ENCODE measurements at regions not wholly inside any gene's neighbourhood (a gene's known extent, or its start where the extent isn't known, plus 50 kb on each side); places are given as distances from the start of the nearest gene placed in this dataset.

DNA sequence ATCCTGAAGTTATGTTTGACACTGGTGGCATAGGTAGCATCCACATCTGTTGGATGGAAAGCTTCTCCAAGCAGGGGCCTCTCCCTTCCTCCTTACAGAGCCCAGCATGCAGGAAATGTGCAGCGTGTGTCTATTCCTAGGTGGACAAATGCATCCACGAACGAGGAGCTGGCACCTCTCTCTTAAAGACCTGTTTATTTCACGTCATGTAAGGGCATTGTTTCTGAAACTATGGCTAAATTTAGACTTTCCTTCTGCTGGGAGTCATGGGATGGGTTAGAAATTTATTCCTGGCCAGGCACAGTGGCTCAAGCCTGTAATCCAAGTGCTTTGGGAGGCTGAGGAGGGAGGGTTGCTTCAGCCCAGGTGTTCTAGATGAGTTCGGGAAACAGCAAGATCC is 208.4 kb upstream of the SVIL start:
- Histone ChIP-seq H3K9me2 (replicated peaks; ENCODE audit: low read depth, low read length) (no peaks in the 10 kb centered on the region), H2AFZ (ENCODE audit: low read length) (no peak overlapping the region), H3K9ac (ENCODE audit: low read depth, low read length, poor library complexity, severe bottlenecking) (no peak overlapping the region), H3K79me2 (ENCODE audit: insufficient read depth, low read length) (no peaks in the 10 kb centered on the region), H3F3A (ENCODE audit: low read depth) (no peaks in the 10 kb centered on the region), H3K4me2 (ENCODE audit: low read depth, low read length, poor library complexity, severe bottlenecking) (no peak overlapping the region), H3K9me3 (ENCODE audit: insufficient read depth, low read depth, low read length) (no peaks in the 10 kb centered on the region), H4K20me1 (ENCODE audit: insufficient read depth, low read length, poor library complexity, severe bottlenecking) (no peaks in the 10 kb centered on the region), H3K27me3 (ENCODE audit: insufficient read depth, low read length, poor library complexity, severe bottlenecking) (no peaks in the 10 kb centered on the region), H3K4me3 (ENCODE audit: low read length, poor library complexity, severe bottlenecking) (no peak overlapping the region), H3K4me1 (ENCODE audit: insufficient read depth, low read length, poor library complexity, severe bottlenecking) (no peaks in the 10 kb centered on the region), H3K36me3 (ENCODE audit: insufficient read depth, low read length) (no peaks in the 10 kb centered on the region)
- no peak for TF ChIP-seq EZH2phosphoT487 (IDR thresholded peaks at IDR 0.05; ENCODE audit: borderline replicate concordance)
- TF ChIP-seq, protein P1, sequence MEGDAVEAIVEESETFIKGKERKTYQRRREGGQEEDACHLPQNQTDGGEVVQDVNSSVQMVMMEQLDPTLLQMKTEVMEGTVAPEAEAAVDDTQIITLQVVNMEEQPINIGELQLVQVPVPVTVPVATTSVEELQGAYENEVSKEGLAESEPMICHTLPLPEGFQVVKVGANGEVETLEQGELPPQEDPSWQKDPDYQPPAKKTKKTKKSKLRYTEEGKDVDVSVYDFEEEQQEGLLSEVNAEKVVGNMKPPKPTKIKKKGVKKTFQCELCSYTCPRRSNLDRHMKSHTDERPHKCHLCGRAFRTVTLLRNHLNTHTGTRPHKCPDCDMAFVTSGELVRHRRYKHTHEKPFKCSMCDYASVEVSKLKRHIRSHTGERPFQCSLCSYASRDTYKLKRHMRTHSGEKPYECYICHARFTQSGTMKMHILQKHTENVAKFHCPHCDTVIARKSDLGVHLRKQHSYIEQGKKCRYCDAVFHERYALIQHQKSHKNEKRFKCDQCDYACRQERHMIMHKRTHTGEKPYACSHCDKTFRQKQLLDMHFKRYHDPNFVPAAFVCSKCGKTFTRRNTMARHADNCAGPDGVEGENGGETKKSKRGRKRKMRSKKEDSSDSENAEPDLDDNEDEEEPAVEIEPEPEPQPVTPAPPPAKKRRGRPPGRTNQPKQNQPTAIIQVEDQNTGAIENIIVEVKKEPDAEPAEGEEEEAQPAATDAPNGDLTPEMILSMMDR (conservative IDR thresholded peaks at IDR 0.05; ENCODE audit: low read length) = no peak

DNA sequence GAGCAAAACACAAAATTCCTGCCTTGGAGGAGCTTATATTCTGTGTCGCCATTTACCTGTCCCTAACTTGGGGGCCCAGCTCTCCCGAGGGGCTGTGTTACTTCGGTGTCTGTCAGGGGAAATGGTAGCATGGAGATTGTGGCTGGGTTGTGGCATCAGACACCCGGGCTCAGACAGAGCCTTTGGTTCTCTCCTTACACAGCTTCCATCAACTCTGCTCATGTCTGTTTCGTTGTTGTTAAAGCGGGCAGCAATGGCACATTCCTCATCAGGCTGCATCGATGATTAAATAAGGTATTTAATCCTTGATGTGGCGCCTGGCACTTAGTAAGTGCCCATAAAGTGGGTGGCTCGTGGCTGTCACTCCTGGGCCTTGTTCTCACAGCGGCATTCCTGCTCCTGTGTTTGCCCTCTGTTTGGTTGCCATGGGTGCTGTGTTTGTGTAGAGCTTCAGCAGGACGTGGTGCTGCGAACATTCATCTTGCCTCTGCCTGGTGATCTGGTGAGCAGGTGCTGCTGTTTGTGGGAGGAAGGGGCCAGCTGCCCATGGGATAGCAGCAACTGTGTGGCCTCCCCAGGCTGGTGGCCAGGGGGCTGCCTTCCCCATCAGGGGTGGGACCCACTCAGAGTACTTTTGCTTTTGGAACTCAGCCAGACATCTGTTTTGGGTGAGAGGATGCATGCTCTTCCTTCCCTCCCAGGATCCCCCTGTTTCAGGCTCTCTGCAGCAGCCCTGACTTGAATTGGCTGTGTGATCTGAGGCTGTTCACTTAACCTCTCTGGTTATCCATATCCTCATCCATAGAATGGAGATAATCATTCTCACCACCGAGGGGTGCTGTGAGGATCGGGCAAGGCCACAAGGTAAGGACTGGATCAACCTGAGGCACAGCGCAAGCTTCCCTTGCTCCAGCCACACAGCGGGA is 207.2 kb upstream of the SVIL start:
- Histone ChIP-seq H2AFZ (ENCODE audit: low read length) (no peak overlapping the region), H3K79me2 (ENCODE audit: insufficient read depth, low read length) (no peaks in the 10 kb centered on the region), H3K4me3 (ENCODE audit: low read length, poor library complexity, severe bottlenecking) (no peak overlapping the region), H4K20me1 (ENCODE audit: insufficient read depth, low read length, poor library complexity, severe bottlenecking) (no peaks in the 10 kb centered on the region), H3K4me1 (ENCODE audit: insufficient read depth, low read length, poor library complexity, severe bottlenecking) (no peaks in the 10 kb centered on the region), H3K9me2 (replicated peaks; ENCODE audit: low read depth, low read length) (no peaks in the 10 kb centered on the region), H3K36me3 (ENCODE audit: insufficient read depth, low read length) (no peaks in the 10 kb centered on the region), H3K4me2 (ENCODE audit: low read depth, low read length, poor library complexity, severe bottlenecking) (no peak overlapping the region), H3K27me3 (ENCODE audit: insufficient read depth, low read length, poor library complexity, severe bottlenecking) (no peaks in the 10 kb centered on the region), H3K9ac (ENCODE audit: low read depth, low read length, poor library complexity, severe bottlenecking) (no peak overlapping the region), H3F3A (ENCODE audit: low read depth) (no peaks in the 10 kb centered on the region), H3K9me3 (ENCODE audit: insufficient read depth, low read depth, low read length) (no peaks in the 10 kb centered on the region)
- no peak for TF ChIP-seq EZH2phosphoT487 (IDR thresholded peaks at IDR 0.05; ENCODE audit: borderline replicate concordance)

DNA sequence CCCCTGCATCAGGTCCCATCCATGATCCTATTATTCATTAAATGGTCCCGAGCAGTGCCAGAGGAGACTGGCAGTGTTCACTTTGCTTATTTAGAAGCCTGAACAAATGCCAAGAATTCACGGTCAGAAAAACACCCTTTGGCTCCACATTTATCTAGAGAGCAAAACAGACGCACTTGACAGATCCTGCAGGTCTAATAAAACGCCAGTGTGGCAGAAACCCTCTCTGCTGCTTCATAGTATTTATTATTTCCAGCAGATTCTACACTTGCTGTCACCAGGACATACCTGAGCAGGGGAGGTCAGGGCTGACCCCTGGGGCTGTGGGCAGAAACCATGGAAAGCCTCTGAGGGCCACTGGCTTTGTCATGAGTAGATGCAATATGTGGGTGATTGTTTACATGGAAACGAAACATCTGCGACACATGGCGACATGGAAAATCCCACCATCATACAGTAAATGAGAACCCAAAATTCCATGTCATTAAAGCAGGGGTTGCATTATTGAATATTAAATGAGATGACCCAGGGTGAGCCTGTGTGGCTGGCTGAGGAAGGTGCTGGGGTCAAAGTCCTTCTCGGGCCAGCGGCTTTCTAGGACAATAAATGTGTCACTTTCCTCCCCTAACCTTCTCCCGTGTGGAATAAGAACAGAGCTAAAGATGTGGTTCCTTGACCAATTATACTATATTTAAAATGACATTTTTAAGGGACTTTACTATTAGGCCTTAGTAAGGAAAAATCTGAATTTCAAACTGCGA is 205.9 kb upstream of the SVIL start:
- H3K9ac ChIP-seq (ENCODE audit: low read depth, low read length, poor library complexity, severe bottlenecking) = no peak overlapping the region
- H3K4me2 ChIP-seq (ENCODE audit: low read depth, low read length, poor library complexity, severe bottlenecking) = no peak overlapping the region
- H2AFZ ChIP-seq (ENCODE audit: low read length) = no peak overlapping the region
- H3K36me3 ChIP-seq (ENCODE audit: insufficient read depth, low read length) = no peaks in the 10 kb centered on the region
- no peaks in the 10 kb centered on the region for H4K20me1 ChIP-seq (ENCODE audit: insufficient read depth, low read length, poor library complexity, severe bottlenecking)
- H3K9me2 ChIP-seq (replicated peaks; ENCODE audit: low read depth, low read length) = no peaks in the 10 kb centered on the region
- H3K4me1 ChIP-seq (ENCODE audit: insufficient read depth, low read length, poor library complexity, severe bottlenecking) = no peaks in the 10 kb centered on the region
- no peak overlapping the region for H3K4me3 ChIP-seq (ENCODE audit: low read length, poor library complexity, severe bottlenecking)
- H3F3A ChIP-seq (ENCODE audit: low read depth) = no peaks in the 10 kb centered on the region
- H3K27me3 ChIP-seq (ENCODE audit: insufficient read depth, low read length, poor library complexity, severe bottlenecking) = no peaks in the 10 kb centered on the region
- no peaks in the 10 kb centered on the region for H3K79me2 ChIP-seq (ENCODE audit: insufficient read depth, low read length)
- no peak for TF ChIP-seq EZH2phosphoT487 (IDR thresholded peaks at IDR 0.05; ENCODE audit: borderline replicate concordance)
- H3K9me3 ChIP-seq (ENCODE audit: insufficient read depth, low read depth, low read length) = no peaks in the 10 kb centered on the region

DNA sequence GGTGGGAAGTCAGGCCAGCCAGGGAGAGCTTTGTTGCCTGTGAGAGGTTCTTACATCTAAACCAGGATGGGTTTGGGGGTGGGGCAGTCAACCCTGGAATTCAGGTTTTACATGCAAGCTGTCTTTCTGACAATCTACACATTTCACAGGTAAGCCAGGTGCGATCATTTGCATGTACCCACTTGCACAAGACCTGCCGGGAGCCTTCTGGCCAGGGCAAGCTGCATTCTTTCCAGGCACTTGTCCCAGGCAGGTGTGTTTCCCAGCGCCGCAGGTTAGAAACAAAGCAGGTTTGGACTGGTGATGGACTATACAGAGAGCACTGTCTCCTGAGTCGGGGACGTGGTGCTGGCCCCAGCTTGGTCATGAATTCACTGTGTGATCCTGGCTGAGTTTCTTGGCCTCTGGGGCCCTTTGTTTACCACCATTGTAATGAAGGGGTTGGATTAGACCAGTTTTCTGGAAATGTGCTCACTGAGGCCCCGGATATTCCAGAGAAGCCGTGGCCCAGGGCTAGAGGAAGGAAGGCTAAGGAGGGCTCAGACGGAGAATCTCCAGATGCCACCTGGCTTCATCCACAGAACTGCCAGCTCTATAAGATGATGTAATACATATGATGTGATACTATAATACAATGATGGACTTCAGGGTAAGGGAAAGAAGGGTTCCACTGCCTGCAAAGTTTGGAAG is 205.2 kb upstream of the SVIL start:
- Histone ChIP-seq H2AFZ (ENCODE audit: low read length) (no peak overlapping the region), H3F3A (ENCODE audit: low read depth) (no peaks in the 10 kb centered on the region), H3K27me3 (ENCODE audit: insufficient read depth, low read length, poor library complexity, severe bottlenecking) (no peaks in the 10 kb centered on the region)

More for the DNA sequence above, 205.2 kb upstream of the SVIL start:
- no peak overlapping the region for H3K4me2 ChIP-seq (ENCODE audit: low read depth, low read length, poor library complexity, severe bottlenecking)
- H3K9ac ChIP-seq (ENCODE audit: low read depth, low read length, poor library complexity, severe bottlenecking) = no peak overlapping the region
- no peaks in the 10 kb centered on the region for H3K79me2 ChIP-seq (ENCODE audit: insufficient read depth, low read length)
- no peaks in the 10 kb centered on the region for H3K9me2 ChIP-seq (replicated peaks; ENCODE audit: low read depth, low read length)
- TF ChIP-seq, protein P1 (conservative IDR thresholded peaks at IDR 0.05; ENCODE audit: low read length) = no peak
- no peak for TF ChIP-seq EZH2phosphoT487 (IDR thresholded peaks at IDR 0.05; ENCODE audit: borderline replicate concordance)
- H3K36me3 ChIP-seq (ENCODE audit: insufficient read depth, low read length) = no peaks in the 10 kb centered on the region
- H3K4me3 ChIP-seq (ENCODE audit: low read length, poor library complexity, severe bottlenecking) = no peak overlapping the region
- H3K4me1 ChIP-seq (ENCODE audit: insufficient read depth, low read length, poor library complexity, severe bottlenecking) = no peaks in the 10 kb centered on the region
- no peaks in the 10 kb centered on the region for H4K20me1 ChIP-seq (ENCODE audit: insufficient read depth, low read length, poor library complexity, severe bottlenecking)
- no peaks in the 10 kb centered on the region for H3K9me3 ChIP-seq (ENCODE audit: insufficient read depth, low read depth, low read length)

All from Loucy (cell line).